ENCODE measurements at regions not wholly inside any gene's neighbourhood (a gene's known extent, or its start where the extent isn't known, plus 50 kb on each side); places are given as distances from the start of the nearest gene placed in this dataset.

GRCh38 chr1:87981386-87981785 is 652.7 kb downstream of the LMO4 start:
- no peak for TF ChIP-seq CTCF (conservative IDR thresholded peaks at IDR 0.05 in 1 of 2, IDR thresholded peaks at IDR 0.05 in 1 of 2; ENCODE audit: low read depth in 1 of 2, low read length in 2 of 2)
- no peak for TF ChIP-seq EZH2 (IDR thresholded peaks at IDR 0.05; ENCODE audit: low read length, missing control alignments)

Data from fibroblast of lung (primary cell).